ENCODE measurements at regions not wholly inside any gene's neighbourhood (a gene's known extent, or its start where the extent isn't known, plus 50 kb on each side); places are given as distances from the start of the nearest gene placed in this dataset.
"Not testable (repeated sequence)": the region's sequence is repeated elsewhere in the genome, so short reads cannot be mapped to it uniquely, and the experiment has no call there.

DNA sequence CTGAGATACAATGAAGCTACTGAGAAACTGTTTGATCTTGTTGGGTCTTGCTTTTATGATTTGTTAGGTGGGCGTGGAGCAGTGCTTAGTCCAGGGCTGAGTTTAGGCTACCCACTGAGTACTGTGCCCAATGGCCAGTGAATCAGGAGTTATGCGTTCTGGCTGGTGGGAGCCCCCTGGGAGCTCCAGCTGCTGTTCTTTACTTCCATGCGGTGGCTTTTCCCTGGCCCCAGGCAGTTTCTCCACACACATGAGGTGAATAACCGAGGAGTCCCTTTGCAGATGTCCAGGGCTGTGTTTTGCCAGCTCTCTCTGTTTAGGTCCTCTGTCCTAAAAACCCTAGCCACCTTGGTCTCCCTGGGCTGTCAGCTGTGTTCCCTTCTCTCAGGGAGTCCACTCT, 106.5 kb downstream of the KLF13 start:
- DNase-seq: no peak

- no peak for DNase-seq
Measured at GRCh38 chr15:31433574-31433973, 106.9 kb downstream of the KLF13 start.

DNA sequence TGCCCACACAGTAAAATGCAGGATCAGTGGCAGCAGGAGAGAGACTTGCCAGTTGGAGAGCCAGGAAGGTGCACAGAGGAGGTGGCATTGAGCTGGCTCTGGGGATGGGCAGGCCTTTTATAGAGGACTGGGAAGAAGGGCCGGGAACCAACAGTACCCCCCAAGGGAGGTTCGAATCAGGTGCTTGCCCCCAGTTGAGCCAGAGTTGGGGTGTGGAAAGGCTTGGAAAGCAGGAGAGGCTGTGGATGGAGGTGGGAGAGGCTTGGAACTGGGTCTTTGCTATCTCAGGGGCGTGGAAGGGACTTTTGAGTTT, 107.6 kb downstream of the KLF13 start:
- DNase-seq: no peak

DNA sequence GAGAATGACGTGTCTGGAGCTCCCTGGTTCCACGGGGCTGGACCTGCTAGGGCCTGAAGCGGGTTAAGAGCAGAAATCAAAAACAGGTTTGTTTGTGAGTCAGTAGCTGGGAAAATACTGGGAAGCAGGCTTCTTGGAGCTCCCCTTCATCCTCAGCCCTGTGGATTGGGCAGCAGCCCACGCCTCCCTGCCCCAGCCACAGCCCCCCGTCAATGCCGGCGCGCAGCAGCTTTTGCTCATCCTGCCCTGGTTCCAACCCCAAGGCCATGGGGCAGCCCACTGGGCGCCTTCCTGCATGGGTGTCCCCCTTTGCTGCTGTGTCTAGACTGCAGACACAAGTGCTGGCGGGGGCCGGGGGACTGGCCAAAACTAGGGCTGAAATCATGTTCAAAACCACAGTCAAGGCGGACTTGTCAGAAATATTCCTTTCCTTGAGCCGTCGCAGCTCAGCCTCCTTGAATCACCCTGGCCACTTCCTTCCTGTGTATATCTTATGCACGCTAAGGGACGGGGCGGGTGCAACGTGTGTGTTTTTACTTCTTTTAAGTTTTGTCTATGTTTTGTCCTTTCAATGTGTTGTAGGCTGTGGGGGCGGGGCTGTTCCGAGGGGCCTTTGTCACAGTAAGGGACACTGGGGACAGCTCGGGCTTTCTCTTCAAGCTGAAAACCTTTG, 108.1 kb downstream of the KLF13 start:
- no peak for DNase-seq

- peak; percentile 67 to 87 for DNase-seq
Measured at GRCh38 chr15:31435261-31435911, 108.8 kb downstream of the KLF13 start.

GRCh38 chr15:31435912-31436628, 109.4 kb downstream of the KLF13 start:
- peak in 1 of 2 experiments; percentile 19 for DNase-seq

GRCh38 chr15:31437686-31438085, 111.1 kb downstream of the KLF13 start:
- DNase-seq: no peak

GRCh38 chr15:31438601-31439265, 112.1 kb downstream of the KLF13 start:
- no peak for DNase-seq

GRCh38 chr15:31439328-31439727, 112.7 kb downstream of the KLF13 start:
- DNase-seq: peak in 1 of 2 experiments; percentile 56

- DNase-seq: not testable (repeated sequence)
Measured at GRCh38 chr15:31440216-31440615, 113.6 kb downstream of the KLF13 start.

DNA sequence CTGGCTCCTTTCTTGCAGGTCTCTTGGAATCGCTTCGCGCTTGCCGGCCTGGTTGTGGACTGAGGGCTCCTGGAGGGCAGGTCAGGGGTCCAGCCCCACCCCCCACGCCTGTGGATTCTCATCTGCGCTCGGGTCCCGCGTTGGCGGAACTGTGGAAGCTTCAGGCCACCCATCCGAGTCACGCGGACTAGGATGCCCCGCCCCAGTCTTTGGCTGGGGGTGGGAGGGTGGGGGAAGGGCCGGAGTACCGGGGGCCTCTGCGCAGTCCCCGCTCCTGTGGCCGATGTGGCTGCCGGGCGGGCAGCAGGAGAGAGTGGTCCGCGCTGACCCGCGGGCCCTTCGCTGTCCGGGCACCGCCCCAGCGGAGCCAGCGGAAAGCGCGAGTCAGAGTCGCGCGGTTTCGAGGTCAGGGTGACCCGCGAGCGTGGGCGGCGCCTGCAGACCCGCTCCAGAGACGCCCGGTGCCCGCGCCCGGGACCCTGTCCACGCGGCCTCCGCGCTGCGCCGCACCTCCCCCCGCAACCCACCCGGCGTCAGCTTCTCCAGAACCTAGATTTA, 114.2 kb downstream of the KLF13 start:
- DNase-seq: peak in 1 of 2 experiments; percentile 57

DNA sequence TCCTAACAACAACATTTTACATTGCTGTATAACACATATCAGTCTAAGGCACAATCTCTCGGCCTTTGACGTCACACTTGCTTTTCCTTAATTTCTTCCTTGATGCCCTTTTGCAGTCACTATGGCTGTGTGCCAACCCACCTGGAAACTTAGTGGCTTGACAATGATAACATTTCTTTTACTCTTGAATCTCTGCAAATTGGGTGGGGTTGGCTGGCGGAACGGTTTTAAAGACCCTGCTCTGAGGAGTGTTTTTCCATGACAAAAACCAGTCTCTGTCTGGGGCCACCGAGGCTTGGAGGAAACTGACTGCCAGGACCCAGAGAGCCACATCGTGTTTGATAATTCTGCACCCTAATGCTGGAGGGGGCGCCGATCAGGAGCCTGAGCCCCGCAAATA, 115.6 kb downstream of the KLF13 start:
- DNase-seq: no peak

GRCh38 chr15:31442699-31443111, 116.1 kb downstream of the KLF13 start:
- peak in 1 of 2 experiments; percentile 13 for DNase-seq

GRCh38 chr15:31444844-31445243, 118.2 kb downstream of the KLF13 start:
- no peak for DNase-seq

DNA sequence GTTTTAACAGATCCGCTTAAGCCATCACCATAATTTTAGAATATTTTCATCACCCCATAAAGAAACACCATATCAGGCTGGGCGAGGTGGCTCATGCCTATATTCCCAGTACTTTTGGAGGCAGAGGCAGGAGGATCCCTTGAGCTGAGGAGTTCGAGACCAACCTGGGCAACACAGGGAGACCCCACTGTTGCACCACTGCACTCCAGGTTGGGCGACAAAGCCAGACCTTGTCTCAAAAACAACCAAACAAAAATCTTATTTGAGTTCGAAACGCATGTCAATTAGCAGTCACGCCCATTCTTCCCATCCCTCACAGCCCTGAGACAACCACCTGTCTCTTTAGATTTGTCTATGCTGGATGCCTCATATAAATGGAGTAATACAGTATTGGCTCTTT, 119.9 kb downstream of the KLF13 start:
- no peak for DNase-seq

DNA sequence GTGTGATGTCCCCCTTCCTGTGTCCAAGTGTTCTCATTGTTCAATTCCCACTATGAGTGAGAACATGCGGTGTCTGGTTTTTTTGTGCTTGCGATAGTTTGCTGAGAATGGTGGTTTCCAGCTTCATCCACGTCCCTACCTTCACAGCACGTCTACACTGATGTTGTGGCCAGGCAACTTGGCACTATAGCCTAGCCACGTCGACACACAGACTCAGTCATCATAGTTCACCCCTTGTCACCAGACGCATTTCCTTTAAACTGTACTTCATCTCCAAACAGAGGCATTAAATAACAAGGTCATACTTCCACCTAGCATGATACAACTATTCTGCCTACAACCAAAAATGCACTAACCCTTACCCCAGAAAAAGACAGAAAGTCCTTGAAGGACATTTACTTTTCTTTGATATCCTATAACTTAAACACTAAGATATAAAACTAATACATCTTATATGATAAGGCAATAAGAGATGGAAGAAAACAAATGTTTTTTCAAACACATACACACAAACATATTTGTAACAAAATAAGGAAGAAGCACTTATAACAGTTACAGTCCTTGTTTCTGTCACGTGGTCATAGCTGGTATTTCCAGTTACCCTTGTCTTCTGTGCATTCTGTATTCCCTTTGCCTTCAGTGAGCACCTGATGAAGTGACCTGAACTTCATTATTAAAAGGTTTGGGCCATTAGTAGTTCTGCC, 121.4 kb downstream of the KLF13 start:
- DNase-seq: no peak

DNA sequence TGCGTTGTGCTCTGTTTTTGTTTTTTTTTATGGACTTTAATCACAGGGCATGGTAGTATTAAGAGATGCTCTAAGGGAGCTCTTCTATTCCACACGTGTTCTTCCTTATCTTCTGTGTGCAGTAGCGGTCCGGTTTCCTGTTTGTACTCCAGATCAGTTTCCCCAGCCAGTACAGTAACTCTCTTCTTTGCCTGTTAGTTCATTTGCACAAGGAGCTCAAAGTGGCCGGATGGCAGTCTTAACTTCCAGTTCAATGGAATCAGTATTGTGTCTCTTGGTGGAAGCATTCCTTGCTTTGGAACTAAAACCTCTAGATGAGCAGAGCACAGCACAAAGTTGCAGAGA, 122.0 kb downstream of the KLF13 start:
- DNase-seq: no peak

- DNase-seq: no peak
Measured at GRCh38 chr15:31452595-31453557, 126.2 kb downstream of the KLF13 start.

GRCh38 chr15:31453558-31454318, 127.1 kb downstream of the KLF13 start:
- DNase-seq: no peak

GRCh38 chr15:31455499-31455898, 128.9 kb downstream of the KLF13 start:
- DNase-seq: no peak
